ENCODE measurements at regions not wholly inside any gene's neighbourhood (a gene's known extent, or its start where the extent isn't known, plus 50 kb on each side); places are given as distances from the start of the nearest gene placed in this dataset.
"Not testable (repeated sequence)": the region's sequence is repeated elsewhere in the genome, so short reads cannot be mapped to it uniquely, and the experiment has no call there.

- DNase-seq, result no peak
Observed at GRCh38 chr12:46884362-46884761, 58.6 kb upstream of the SLC38A4 start.

- DNase-seq, result no peak
Observed at GRCh38 chr12:46886541-46887041, 60.8 kb upstream of the SLC38A4 start.

- DNase-seq, result no peak
Observed at GRCh38 chr12:46887870-46888269, 62.1 kb upstream of the SLC38A4 start.

GRCh38 chr12:46888568-46888967, 62.8 kb upstream of the SLC38A4 start:
- DNase-seq, result no peak

GRCh38 chr12:46891306-46891705, 65.5 kb upstream of the SLC38A4 start:
- DNase-seq, result no peak

- DNase-seq, result no peak
Observed at GRCh38 chr12:46892034-46892705, 66.4 kb upstream of the SLC38A4 start.

GRCh38 chr12:46892887-46893286, 67.1 kb upstream of the SLC38A4 start:
- DNase-seq, result no peak

GRCh38 chr12:46893434-46893833, 67.6 kb upstream of the SLC38A4 start:
- no peak for DNase-seq

GRCh38 chr12:46895726-46896125, 69.9 kb upstream of the SLC38A4 start:
- no peak for DNase-seq

GRCh38 chr12:46896680-46897079, 70.9 kb upstream of the SLC38A4 start:
- DNase-seq, result no peak

GRCh38 chr12:46898152-46898931, 72.5 kb upstream of the SLC38A4 start:
- DNase-seq, result no peak

GRCh38 chr12:46898989-46899388, 73.2 kb upstream of the SLC38A4 start:
- no peak for DNase-seq

- no peak for DNase-seq
Observed at GRCh38 chr12:46900734-46901463, 75.1 kb upstream of the SLC38A4 start.

GRCh38 chr12:46901464-46902205, 75.8 kb upstream of the SLC38A4 start:
- DNase-seq, result no peak

- no peak for DNase-seq
Observed at GRCh38 chr12:46903058-46903457, 77.3 kb upstream of the SLC38A4 start.

- no peak for DNase-seq
Observed at GRCh38 chr12:46904406-46905238, 78.8 kb upstream of the SLC38A4 start.

GRCh38 chr12:46905239-46905627, 79.4 kb upstream of the SLC38A4 start:
- DNase-seq, result not testable (repeated sequence)

GRCh38 chr12:46907791-46908190, 82.0 kb upstream of the SLC38A4 start:
- DNase-seq, result no peak

GRCh38 chr12:46908236-46908935, 82.6 kb upstream of the SLC38A4 start:
- no peak for DNase-seq

- no peak for DNase-seq
Observed at GRCh38 chr12:46908936-46909635, 83.3 kb upstream of the SLC38A4 start.

GRCh38 chr12:46910830-46911229, 85.0 kb upstream of the SLC38A4 start:
- no peak for DNase-seq

All from NCI-H1694 treated with DMSO at 0.1 percent for 48 hours (cell line).